ENCODE measurements at regions not wholly inside any gene's neighbourhood (a gene's known extent, or its start where the extent isn't known, plus 50 kb on each side); places are given as distances from the start of the nearest gene placed in this dataset.

DNA sequence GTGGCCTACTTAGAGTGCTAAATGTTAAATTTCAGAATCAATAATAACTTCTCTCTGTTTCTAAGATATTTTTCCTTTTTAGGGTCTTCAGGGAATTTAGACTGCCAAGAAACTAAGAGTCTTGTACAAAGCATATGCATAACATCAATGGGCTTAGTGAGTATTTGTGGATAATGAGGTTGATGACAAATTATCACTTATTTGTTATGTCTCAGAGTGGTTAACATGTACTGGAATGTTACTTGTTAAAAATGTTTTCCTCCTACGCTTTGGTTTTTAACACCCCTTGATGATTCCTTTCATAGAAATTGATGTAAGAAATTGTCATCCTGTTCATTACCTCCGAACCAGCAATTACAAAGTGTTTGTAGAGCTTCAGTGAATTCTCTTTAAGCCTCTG lies 144.3 kb downstream of the MRPS30 start:
- TF ChIP-seq, protein P1, sequence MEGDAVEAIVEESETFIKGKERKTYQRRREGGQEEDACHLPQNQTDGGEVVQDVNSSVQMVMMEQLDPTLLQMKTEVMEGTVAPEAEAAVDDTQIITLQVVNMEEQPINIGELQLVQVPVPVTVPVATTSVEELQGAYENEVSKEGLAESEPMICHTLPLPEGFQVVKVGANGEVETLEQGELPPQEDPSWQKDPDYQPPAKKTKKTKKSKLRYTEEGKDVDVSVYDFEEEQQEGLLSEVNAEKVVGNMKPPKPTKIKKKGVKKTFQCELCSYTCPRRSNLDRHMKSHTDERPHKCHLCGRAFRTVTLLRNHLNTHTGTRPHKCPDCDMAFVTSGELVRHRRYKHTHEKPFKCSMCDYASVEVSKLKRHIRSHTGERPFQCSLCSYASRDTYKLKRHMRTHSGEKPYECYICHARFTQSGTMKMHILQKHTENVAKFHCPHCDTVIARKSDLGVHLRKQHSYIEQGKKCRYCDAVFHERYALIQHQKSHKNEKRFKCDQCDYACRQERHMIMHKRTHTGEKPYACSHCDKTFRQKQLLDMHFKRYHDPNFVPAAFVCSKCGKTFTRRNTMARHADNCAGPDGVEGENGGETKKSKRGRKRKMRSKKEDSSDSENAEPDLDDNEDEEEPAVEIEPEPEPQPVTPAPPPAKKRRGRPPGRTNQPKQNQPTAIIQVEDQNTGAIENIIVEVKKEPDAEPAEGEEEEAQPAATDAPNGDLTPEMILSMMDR (conservative IDR thresholded peaks at IDR 0.05), result no peak
- TF ChIP-seq EZH2 (IDR thresholded peaks at IDR 0.05; ENCODE audit: low read depth), result no peak
